ENCODE measurements at regions not wholly inside any gene's neighbourhood (a gene's known extent, or its start where the extent isn't known, plus 50 kb on each side); places are given as distances from the start of the nearest gene placed in this dataset.

DNA sequence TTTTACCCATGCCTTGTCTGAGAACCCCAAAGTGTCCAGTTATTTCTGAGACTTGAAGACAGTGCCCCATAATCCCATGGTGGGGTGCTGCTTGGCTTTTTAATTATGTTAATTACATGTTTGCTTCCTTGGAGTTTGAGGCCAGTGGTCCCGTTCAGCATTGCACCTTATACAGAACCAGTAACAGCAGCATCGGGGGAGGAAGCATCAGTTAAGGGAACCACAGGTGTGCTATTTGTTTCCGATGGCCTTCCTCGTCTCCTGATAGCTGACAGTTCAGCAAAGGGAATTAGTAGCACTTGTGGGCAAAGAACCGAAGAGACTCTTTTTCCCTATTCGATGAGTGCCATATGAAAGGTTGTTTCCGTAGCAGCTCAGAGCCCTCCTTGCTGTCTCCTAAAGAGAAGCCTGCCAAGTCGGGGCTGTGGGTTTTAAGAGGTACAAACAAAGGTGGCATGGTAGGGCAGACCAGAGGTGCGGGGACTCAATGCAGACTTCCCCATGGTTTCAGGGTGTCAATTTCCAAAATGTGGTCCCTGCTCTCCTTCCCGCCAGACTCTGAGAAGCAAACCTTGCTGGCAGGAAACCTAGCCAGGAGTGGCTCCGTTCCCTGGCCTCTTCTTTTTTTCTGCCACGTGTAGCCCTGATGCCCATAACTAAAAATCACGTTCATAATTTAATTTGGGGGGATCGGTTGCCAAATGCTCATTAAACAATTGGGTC, 225.2 kb upstream of the TSHZ3 start:
- H4K20me1 ChIP-seq (ENCODE audit: control insufficient read depth, insufficient read depth, low read depth, low read length), result no peaks in the 10 kb centered on the region
- H3K4me2 ChIP-seq (ENCODE audit: low read length), result no peak overlapping the region
- no peaks in the 10 kb centered on the region for H3K79me2 ChIP-seq (ENCODE audit: control insufficient read depth, low read length)
- H3K27me3 ChIP-seq (ENCODE audit: control insufficient read depth, low read length), result no peaks in the 10 kb centered on the region
- H3K27ac ChIP-seq (ENCODE audit: low read depth, low read length), result no peak overlapping the region
- H3F3A ChIP-seq (ENCODE audit: control insufficient read depth, insufficient read depth), result no peaks in the 10 kb centered on the region
- TF ChIP-seq, protein P1, sequence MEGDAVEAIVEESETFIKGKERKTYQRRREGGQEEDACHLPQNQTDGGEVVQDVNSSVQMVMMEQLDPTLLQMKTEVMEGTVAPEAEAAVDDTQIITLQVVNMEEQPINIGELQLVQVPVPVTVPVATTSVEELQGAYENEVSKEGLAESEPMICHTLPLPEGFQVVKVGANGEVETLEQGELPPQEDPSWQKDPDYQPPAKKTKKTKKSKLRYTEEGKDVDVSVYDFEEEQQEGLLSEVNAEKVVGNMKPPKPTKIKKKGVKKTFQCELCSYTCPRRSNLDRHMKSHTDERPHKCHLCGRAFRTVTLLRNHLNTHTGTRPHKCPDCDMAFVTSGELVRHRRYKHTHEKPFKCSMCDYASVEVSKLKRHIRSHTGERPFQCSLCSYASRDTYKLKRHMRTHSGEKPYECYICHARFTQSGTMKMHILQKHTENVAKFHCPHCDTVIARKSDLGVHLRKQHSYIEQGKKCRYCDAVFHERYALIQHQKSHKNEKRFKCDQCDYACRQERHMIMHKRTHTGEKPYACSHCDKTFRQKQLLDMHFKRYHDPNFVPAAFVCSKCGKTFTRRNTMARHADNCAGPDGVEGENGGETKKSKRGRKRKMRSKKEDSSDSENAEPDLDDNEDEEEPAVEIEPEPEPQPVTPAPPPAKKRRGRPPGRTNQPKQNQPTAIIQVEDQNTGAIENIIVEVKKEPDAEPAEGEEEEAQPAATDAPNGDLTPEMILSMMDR (IDR thresholded peaks at IDR 0.05; ENCODE audit: low read depth, low read length, poor library complexity, severe bottlenecking), result no peak
- TF ChIP-seq EZH2phosphoT487 (IDR thresholded peaks at IDR 0.05; ENCODE audit: borderline replicate concordance, low read length), result no peak
- H3K9me2 ChIP-seq (replicated peaks; ENCODE audit: control insufficient read depth, low read length), result no peaks in the 10 kb centered on the region
- no peak overlapping the region for H3K4me3 ChIP-seq (ENCODE audit: low read length)
- no peaks in the 10 kb centered on the region for H3K36me3 ChIP-seq (ENCODE audit: control insufficient read depth, low read length)
- no peaks in the 10 kb centered on the region for H3K9me3 ChIP-seq (ENCODE audit: control insufficient read depth, insufficient read depth, low read length)
- no peaks in the 10 kb centered on the region for H3K4me1 ChIP-seq (ENCODE audit: control insufficient read depth, low read length)

- Histone ChIP-seq H4K20me1 (ENCODE audit: control insufficient read depth, insufficient read depth, low read depth, low read length) (no peaks in the 10 kb centered on the region), H3K9me2 (replicated peaks; ENCODE audit: control insufficient read depth, low read length) (no peaks in the 10 kb centered on the region), H3F3A (ENCODE audit: control insufficient read depth, insufficient read depth) (no peaks in the 10 kb centered on the region), H3K9me3 (ENCODE audit: control insufficient read depth, insufficient read depth, low read length) (no peaks in the 10 kb centered on the region), H3K79me2 (ENCODE audit: control insufficient read depth, low read length) (no peaks in the 10 kb centered on the region), H3K27me3 (ENCODE audit: control insufficient read depth, low read length) (no peaks in the 10 kb centered on the region), H3K4me3 (ENCODE audit: low read length) (no peak overlapping the region), H3K4me2 (ENCODE audit: low read length) (no peak overlapping the region), H3K4me1 (ENCODE audit: control insufficient read depth, low read length) (no peaks in the 10 kb centered on the region), H3K36me3 (ENCODE audit: control insufficient read depth, low read length) (no peaks in the 10 kb centered on the region), H3K27ac (ENCODE audit: low read depth, low read length) (no peak overlapping the region)
- no peak for TF ChIP-seq EZH2phosphoT487 (IDR thresholded peaks at IDR 0.05; ENCODE audit: borderline replicate concordance, low read length)
- TF ChIP-seq, protein P1 (IDR thresholded peaks at IDR 0.05; ENCODE audit: low read depth, low read length, poor library complexity, severe bottlenecking), result no peak
Observed at GRCh38 chr19:31575846-31576335, 226.7 kb upstream of the TSHZ3 start.

DNA sequence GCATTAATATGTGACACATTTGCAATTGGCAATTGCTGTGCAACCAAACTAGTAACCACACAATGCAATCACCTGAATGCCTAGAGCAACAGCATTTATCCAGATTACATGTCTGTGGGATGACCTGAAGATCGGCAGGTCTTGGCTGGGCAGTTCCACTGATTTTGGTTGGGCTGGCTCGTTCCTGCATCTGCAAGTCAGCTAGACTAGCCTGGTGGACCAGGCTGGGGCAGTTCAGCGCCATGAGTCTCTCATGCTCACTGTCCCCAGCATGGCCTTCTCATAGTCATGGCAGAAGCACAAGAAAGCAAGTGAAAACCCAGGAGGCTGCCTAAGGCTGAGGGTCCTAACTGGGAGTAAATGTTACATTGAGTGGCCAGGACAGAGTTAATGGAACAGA, 229.1 kb upstream of the TSHZ3 start:
- Histone ChIP-seq H3K4me2 (ENCODE audit: low read length) (no peak overlapping the region), H3K4me3 (ENCODE audit: low read length) (no peak overlapping the region), H4K20me1 (ENCODE audit: control insufficient read depth, insufficient read depth, low read depth, low read length) (no peaks in the 10 kb centered on the region), H3K27ac (ENCODE audit: low read depth, low read length) (no peak overlapping the region), H3F3A (ENCODE audit: control insufficient read depth, insufficient read depth) (no peaks in the 10 kb centered on the region), H3K9me3 (ENCODE audit: control insufficient read depth, insufficient read depth, low read length) (no peaks in the 10 kb centered on the region), H3K79me2 (ENCODE audit: control insufficient read depth, low read length) (no peaks in the 10 kb centered on the region), H3K36me3 (ENCODE audit: control insufficient read depth, low read length) (no peaks in the 10 kb centered on the region), H3K4me1 (ENCODE audit: control insufficient read depth, low read length) (no peaks in the 10 kb centered on the region), H3K9me2 (replicated peaks; ENCODE audit: control insufficient read depth, low read length) (no peaks in the 10 kb centered on the region), H3K27me3 (ENCODE audit: control insufficient read depth, low read length) (no peaks in the 10 kb centered on the region)
- no peak for TF ChIP-seq EZH2phosphoT487 (IDR thresholded peaks at IDR 0.05; ENCODE audit: borderline replicate concordance, low read length)
- TF ChIP-seq, protein P1 (IDR thresholded peaks at IDR 0.05; ENCODE audit: low read depth, low read length, poor library complexity, severe bottlenecking), result no peak
